HG02943 (cell line): ENCODE measurements at regions not wholly inside any gene's neighbourhood (a gene's known extent, or its start where the extent isn't known, plus 50 kb on each side); places are given as distances from the start of the nearest gene placed in this dataset.
A peak's percentile ranks its signal among the peaks of the same experiment; 100 is the strongest.

ENCODE experiments used
- ATAC-seq: cut with Tn5 transposase; IDR thresholded peaks from one replicate; pipeline ENCODE4 v1.9.1; 2021; ENCODE audit warnings: mild to moderate bottlenecking, low read depth, moderate library complexity; ENCODE audit not compliant: unreplicated experiment

DNA sequence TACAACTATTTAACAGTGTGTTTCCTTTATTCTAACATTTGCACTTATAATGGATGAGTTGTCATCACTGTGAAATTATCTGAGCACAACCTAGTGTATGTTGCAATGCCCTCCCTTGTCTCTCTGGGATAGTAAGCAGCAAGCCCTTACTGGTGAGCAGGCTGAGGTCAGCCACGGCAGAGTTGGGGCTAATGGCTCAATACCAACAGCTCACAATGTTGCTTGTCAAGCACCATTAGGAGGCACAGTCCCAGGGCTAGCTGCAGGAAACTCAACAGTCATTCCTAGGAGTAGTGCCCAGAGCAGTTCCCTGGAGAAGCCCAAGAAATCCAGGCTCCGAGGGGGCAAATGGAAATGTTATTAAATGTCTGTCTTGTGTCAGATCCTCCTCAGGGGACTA is 858.4 kb downstream of the GRID1 start:
- ATAC-seq, result no peak

DNA sequence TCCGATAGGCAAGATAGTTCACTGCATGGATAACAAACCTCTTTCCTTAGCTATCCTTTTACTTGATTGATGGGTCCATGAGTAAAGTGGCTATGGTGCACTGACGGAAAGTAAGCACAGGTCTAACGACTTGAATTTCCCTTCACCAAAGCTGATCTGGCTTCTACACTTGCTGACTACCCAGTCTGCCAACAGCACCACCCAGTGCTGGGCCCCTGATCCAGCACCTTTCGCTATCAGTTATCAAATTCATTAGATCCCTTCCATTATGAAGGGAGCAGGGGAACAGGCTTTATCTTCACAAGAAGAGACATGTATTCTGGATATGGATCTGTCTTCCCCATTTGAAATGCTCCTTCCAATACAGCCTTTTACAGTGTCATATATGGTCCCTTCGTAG is 855.9 kb downstream of the GRID1 start:
- no peak for ATAC-seq

DNA sequence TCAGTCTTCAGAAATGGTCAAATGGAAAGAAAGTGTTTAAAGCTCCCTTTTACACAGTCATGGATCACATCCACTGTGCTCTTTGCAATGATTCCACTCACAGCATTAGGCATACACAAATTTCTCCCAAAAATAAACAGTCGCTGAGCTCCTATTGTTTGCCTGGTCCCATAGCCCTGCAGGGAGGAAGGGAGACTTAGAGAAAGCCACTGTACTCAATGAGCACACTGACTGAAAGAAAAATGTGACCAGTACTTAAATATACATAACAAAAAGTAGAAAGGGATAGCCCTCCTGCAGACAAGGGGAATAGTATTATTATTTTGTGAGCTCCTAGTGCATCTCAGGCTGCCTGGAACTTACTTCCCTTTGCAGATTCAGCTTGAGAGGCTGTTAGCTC is 853.2 kb downstream of the GRID1 start:
- ATAC-seq, result no peak

DNA sequence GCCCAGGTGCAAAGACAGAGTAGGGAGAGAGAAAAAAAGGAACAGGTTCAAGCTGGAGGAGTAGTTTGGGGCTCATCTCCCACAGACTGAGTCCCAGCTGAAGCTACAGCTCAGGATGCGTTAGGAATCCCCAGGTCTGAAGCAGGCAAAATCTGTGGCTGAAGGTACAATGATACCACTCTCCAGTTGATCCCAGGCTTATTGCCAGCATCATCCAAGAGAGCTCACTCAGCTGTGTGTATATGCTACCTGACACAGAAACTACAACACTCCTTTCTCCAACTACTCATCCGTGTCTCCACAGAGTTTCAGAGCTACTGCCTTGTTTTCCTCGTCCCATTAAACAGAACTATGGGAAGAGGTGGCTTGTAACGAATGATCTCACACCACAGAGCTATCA is 851.3 kb downstream of the GRID1 start:
- ATAC-seq, result no peak

DNA sequence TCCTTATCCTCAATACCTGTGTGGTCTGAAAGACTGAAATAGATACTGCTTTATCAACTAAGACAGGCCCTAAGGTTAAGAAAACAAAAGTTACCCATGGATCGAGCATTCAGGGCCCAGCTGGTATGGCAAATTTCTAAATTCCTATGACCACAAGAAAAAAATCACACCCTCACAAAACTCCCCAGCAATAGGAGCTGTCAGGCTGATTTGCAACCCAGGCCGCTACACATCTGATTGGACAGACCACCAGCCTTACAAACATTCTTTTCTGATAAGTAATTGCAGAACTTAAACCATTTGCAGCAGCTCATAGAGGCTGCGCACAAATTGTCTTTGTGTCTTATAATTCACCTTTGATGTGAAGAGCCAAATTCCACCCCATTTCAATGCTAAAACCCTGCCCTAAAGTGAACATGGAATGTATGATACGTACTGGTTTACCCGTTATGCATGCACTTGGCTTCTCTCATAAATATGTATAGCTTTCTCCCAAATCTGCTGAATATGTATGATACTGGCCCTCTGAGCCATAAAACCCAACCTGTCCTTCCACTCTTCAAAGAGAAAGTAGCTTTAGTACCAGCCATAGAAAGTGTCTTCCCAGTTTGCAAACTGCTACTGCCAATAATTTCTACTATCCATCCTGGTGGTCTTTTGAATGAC is 842.5 kb downstream of the GRID1 start:
- ATAC-seq, result no peak

DNA sequence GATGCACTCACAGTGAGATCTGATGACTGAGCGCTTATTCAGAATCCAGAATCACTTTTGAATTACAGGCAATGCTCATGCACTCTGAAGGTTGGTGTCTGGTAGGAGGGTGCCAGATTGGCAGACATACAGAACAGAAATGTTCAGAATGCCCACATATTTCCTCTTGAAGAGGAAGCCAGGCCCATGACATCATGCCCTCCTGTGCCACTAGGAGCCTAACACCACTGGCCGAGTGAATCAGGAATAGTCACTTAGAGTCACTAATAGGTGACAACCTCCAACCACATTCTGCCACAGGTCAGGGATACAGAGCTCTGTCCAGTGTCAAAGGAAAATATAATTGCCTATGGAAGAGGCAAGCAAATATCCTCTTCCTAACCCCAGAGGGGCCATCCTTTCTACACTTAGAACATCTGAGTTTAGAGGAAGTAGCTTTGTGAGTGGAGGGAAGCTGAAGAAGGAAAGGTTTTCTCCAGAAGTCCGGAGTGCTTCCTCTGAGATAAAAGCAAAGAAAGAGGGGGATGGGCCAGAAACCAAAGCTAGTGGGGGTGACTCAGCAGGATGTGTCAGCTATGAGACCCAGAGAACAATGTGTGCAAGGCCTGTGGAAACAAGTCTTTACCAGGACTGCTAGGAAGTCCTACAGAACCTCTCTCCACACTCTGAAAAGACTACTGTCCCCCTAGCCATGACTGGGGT is 838.8 kb downstream of the GRID1 start:
- ATAC-seq, result no peak

DNA sequence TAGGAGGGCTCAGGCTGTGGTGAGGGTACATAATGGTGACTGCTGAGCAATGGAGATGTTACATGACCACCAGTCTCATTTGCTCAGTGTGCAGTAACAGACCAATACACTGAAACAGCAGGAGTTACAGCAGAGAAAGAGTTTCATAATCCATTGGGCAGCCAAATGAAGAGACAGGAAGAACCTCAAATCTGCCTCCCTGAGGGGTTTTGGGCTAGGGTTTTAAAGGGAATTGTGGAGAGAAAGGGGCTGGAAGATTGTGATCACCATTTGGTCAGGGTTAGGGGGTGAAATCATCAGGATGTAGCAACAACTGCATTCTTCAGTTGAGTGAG is 838.3 kb downstream of the GRID1 start:
- ATAC-seq, result no peak

DNA sequence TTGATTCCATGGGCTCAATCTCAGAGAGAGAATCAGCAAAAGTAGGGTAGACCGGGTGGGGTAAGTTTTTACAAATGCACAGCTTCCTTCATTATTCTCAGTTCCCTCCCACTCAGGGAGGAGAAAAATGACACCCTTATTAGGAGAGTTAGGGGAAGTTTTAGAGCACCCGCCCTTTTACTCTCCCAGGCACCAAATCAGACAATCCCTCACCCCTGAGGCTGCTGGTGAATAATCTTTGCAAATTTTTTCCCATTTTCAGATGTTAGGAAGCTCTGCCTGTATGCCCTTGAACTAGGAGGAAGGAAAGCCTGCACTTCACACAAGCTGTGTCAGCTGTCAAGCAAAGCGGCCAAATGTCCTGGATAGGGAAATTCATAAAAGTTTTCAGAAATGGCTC is 834.9 kb downstream of the GRID1 start:
- no peak for ATAC-seq

DNA sequence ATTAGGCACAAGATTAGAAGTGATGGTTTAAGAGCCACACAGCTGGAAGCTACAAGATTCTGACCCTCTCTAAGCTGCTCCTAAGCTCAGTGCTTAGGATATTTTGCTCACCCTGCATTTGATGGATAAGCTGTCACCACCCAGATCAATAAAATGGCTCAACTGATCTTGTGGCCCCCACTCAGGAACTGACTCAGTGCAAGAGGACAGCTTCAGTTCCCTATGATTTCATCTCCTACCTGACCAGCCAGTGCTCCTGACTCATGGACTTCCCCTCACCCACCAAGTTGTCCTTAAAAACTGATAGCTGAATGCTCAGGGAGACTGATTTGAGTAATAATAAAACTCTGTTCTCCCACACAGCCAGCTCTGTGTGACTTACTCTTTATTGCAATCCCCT is 833.8 kb downstream of the GRID1 start:
- ATAC-seq, result no peak

DNA sequence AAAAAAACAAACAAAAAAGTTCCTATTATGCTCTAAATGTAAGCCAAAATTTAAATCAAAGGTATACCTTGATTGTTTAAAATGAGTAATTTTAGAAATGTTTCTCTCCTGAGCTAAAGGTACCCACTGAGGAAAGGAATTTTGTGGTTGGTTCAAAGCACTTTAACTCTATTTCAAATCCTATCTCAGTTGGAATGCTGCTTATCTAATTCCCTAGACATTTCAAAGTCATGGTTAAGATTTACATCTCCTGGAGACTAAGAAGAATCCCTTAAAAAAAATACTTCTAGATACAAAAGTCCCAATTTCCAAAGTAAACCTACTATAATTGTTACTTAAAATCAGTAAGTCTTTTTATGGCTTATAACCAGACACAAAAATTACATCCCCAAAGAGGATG is 830.7 kb downstream of the GRID1 start:
- ATAC-seq, result no peak

DNA sequence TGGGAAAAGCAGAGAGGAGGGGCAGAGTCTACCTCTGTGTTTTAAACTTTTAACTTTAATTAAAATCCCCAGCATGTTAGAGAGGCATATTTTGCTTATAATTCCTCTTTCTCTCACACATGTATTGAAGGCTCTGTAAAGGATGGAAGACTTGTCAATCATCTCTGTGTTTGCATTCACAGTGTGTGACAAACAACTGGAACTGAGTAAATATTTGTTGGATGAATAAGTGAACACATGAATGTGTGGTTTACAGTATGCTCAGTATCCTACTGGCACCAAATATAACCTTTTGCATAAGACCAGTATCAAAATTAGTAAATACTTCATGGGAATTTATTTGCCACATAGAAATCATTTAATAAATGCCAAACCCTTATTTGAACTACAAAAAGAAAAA is 829.0 kb downstream of the GRID1 start:
- no peak for ATAC-seq

DNA sequence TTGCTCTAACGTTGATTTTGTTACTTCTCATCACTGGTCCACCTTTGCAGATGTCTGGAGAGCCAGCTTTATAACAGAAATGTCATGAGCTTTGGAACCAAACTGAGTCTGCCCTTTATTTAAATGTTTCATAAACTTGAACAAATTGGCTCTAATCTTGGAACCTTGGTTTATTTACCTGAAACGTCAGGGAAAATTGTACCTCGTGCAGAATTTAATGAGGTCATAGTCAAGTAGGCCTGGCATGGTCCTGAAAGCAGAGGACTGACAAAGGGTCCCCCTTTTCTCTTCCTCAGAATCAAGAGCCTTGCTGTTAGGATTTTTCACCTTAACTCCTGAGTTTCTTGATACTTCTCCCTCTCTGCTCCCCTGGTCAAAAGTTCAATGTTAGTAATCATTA is 828.0 kb downstream of the GRID1 start:
- ATAC-seq, result no peak

DNA sequence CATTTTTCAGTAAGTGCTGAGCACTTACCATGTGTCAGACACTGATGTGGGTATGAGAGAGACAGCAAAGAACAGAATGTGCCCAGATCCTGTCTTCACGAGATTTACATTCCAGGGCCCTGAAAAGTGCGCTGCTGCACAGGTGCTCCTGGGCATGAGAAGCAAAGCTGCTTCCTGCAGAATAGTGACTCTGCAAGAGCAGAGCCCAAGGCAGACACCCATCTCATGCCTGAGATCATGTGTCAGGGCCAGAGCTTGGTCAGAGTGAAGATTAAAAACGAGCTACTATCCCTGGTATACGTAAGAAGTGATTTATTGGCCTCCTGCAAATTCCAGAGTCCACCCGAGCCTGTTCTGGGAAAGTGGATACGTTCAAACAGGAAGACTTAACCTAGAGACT is 824.4 kb downstream of the GRID1 start:
- ATAC-seq, result no peak

DNA sequence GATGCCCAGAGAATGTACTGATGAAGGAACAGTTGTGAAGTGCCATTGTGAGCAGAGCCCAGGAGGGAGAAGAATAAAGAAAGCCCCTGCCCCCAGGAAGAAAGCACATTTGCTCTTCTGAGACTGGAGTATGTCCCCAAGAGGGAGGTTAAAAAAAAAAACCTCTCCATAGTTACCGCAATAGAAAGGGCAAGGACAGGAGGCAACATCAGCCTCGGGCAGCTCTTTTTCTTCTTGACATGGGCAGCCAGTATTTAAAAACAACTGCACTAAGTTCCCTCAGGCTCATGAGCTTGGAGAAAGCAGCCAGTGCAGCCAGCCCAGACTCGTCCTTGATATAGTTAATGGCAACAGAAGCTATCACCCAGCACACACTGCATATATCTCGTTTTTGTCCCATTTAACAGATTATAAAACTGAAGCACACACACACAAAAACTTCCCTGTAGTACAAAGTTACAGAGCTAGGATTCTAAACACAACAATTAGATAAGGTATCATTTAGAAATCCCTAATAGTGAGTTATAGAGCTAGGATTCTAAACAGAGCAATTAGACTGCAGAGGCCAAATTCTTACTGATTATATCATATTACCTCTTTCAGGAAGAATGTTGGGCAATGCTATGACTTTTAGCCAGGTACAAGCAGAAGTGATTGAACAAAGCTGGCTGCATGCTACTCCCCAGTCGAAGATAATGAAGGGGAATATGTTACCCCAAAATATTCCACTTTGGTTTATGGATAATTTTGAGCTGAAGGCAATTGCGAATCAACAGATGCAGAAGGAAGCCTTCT is 823.5 kb downstream of the GRID1 start:
- ATAC-seq, result no peak

DNA sequence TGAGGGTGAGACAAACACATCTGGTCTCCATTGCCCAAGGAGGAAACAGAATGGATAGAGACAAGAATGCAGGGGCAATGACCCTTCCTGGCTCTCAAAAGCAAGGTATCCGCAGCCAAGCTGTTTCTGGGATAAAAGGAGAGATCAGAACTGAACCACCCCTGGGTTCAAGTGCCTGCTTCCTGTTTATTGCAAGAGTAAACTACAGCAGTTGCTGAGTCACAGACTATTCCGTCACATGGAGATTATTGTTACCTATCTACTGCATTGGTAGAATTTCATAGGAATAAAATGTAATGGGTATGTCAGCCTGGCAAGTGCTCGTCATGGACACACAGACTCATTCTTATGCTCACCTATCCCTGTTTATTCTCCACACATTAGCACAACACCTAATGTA is 821.6 kb downstream of the GRID1 start:
- ATAC-seq, result no peak

DNA sequence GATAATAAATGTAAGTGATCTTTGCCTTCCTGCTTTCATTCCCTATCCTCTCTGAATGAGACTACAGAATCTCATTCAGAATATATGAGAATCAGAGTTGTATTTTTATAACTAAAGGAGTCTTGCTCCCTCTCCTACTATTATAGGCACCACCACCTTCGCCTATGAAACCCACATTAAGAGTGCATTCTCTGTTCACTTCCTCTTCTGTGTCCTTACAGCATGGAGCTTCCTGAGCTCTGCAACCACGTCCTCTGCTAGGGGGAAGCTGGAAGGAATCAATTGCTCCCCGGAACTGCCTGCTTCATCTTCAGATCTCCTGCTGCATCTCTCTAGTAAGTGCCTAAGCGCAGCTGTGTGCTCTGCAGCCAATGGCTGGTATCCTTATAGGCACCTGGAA is 820.7 kb downstream of the GRID1 start:
- no peak for ATAC-seq

DNA sequence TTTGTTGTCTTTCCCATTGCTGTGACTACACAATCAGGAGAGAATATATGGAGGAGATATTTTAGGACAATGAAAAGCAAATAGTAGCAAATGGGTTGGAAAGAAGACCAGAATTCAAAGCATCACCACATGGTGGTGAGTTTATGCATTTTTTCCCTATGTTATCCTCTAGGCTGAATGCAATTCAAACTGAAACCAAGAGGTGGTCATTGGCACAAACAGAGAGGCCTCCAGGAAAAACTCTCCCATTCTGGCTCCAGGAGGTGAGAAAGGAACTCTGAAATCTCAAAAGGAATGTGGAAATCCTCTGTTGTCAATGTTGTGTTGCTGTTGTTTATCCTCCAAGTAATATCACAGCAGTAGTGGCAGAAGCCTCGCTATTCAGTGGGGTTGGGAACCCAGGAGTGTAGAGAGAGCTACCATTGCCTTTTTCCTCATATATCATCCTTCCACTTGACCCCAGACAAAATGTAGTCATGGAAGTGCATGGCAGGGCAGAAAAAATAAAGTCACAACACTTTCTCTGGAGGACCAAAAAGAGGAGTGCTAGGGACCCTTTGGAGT is 819.1 kb downstream of the GRID1 start:
- no peak for ATAC-seq

DNA sequence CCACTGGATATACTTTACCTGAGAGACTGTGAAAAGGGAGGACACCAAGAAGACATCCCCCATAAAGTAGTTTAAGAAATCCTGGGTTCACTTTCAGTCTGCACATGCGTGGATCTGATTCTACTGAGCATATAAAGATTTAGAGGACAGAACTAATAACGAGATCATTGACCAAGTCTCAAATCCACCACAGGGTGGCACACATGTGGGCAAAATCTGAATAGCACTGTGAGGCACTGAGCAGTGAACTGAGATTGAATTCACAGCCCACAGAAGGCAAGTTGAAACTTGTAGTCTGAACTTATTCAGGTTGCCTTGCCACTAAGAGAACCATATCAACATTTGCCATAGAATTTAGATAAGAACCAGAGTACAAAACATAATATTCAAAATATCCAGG is 818.6 kb downstream of the GRID1 start:
- ATAC-seq, result peak; percentile 83
